Panc1 (cell line): ENCODE measurements at regions not wholly inside any gene's neighbourhood (a gene's known extent, or its start where the extent isn't known, plus 50 kb on each side); places are given as distances from the start of the nearest gene placed in this dataset.

Source experiments
- ATAC-seq: fragments of 200-7000 bp; cut with Tn5 transposase; 2 replicates; pipeline ENCODE4 v1.9.1; 2020; ENCODE audit warnings: mild to moderate bottlenecking, moderate library complexity
- BruUV-seq: library from RNA; stranded (reverse); fragments of 400-500 nt; replicated peaks from 2 replicates; lab custom pipeline; 2021; lab: Mats Ljungman, UMichigan
- CTCF ChIA-PET: fragments of 300-600 bp; sonication (Branson Sonifier 250); formaldehyde crosslinking; loops from one replicate; lab custom pipeline; 2022; ENCODE audit warnings: antibody characterized with exemption; lab: Charles Lee
- POLR2A ChIA-PET: fragments of 300-600 bp; sonication (Branson Sonifier 250); formaldehyde crosslinking; loops from one replicate; lab custom pipeline; 2022; ENCODE audit warnings: antibody characterized with exemption; lab: Charles Lee
- DNase-seq: peaks from one replicate; pipeline ENCODE4 v3.0.0-alpha.2; 2010; ENCODE audit warnings: low read depth, low spot score
- H3K27ac ChIP-seq: 2 replicates; pipeline ENCODE4 v1.5.1; 2011; ENCODE audit warnings: mild to moderate bottlenecking, low read length, inconsistent platforms
- H3K27me3 ChIP-seq: fragments of 200-500 bp; sonication (Bioruptor generic); 2 replicates; pipeline ENCODE4 v1.6.0; 2014; ENCODE audit warnings: low read length, inconsistent platforms; ENCODE audit not compliant: control insufficient read depth, insufficient read depth
- H3K36me3 ChIP-seq: fragments of 200-500 bp; sonication (Bioruptor generic); 2 replicates; pipeline ENCODE4 v1.5.1; 2014; ENCODE audit warnings: inconsistent platforms, mild to moderate bottlenecking, low read length, moderate library complexity; ENCODE audit not compliant: control insufficient read depth, insufficient read depth
- H3K4me1 ChIP-seq: 2 replicates; pipeline ENCODE4 v1.5.1; 2011; ENCODE audit warnings: inconsistent platforms, mild to moderate bottlenecking, low read length, moderate library complexity; ENCODE audit not compliant: control insufficient read depth, insufficient read depth
- H3K4me3 ChIP-seq, 2 experiments: 2 replicates each; pipeline ENCODE4 v1.5.1; 2011 to 2012; ENCODE audit warnings: low read depth in 2 of 2, low read length in 2 of 2, mild to moderate bottlenecking in 2 of 2, inconsistent platforms in 1 of 2, moderate library complexity in 1 of 2
- H3K9me3 ChIP-seq: fragments of 200-500 bp; sonication (Bioruptor generic); 2 replicates; pipeline ENCODE4 v1.5.1; 2014; ENCODE audit warnings: low read depth, mild to moderate bottlenecking, inconsistent platforms, low read length, moderate library complexity; ENCODE audit not compliant: control insufficient read depth, insufficient read depth
- POLR2AphosphoS5 ChIP-seq: IDR thresholded peaks from 2 replicates; pipeline ENCODE4 v1.6.1; 2012; ENCODE audit warnings: mild to moderate bottlenecking, low read depth, low read length, moderate library complexity
- REST ChIP-seq, 2 experiments: IDR thresholded peaks; 2 replicates each; pipeline ENCODE4 v1.6.1; 2011 to 2012; ENCODE audit warnings: low read depth in 2 of 2, control low read depth in 1 of 2, low read length in 1 of 2, mild to moderate bottlenecking in 1 of 2, moderate library complexity in 1 of 2; ENCODE audit not compliant: insufficient read depth in 1 of 2
- SIN3A ChIP-seq: IDR thresholded peaks from 2 replicates; pipeline ENCODE4 v1.6.1; 2012; ENCODE audit warnings: low read depth, mild to moderate bottlenecking, low read length, moderate library complexity, borderline replicate concordance; ENCODE audit not compliant: insufficient read depth
- TCF7L2 ChIP-seq: IDR thresholded peaks from 2 replicates; pipeline ENCODE4 v1.6.1; 2011; ENCODE audit warnings: mild to moderate bottlenecking, low read depth, low read length, inconsistent platforms
- in situ Hi-C: cut with HindIII; loops from 2 replicates; pipeline ENCODE4 v1.10.0; 2016; ENCODE audit warnings: low sequenced_read_pairs, low pct_unique_long_range_greater_than_20kb
- intact Hi-C: fragments of 100-400 bp; cut with micrococcal nuclease; formaldehyde crosslinking; loops from one replicate; pipeline ENCODE4 v1.10.0; 2022; ENCODE audit not compliant: unreplicated experiment
- TF ChIP-seq, protein P1 (sequence below): fragments of 450-650 bp; IDR thresholded peaks from 2 replicates; pipeline ENCODE4 v1.5.1; 2017; ENCODE audit warnings: mild to moderate bottlenecking

- H3K27me3 ChIP-seq: no peaks in the 10 kb centered on the region
- in situ Hi-C loops: no loop called here
- CTCF ChIA-PET: no interaction called here
These were observed 515.8 kb downstream of the SLITRK6 start for GRCh38 chr13:85283408-85283807.

GRCh38 chr13:85282876-85283275 lies 516.3 kb downstream of the SLITRK6 start:
- Histone ChIP-seq H3K36me3 (no peaks in the 10 kb centered on the region), H3K9me3 (no peaks in the 10 kb centered on the region), H3K27ac (no peak overlapping the region), H3K4me3 (no peak overlapping the region), H3K27me3 (no peaks in the 10 kb centered on the region), H3K4me1 (no peaks in the 10 kb centered on the region)
- DNase-seq (no peak), ATAC-seq (no peak)
- in situ Hi-C loops: no loop called here
- intact Hi-C loops: no loop called here
- ChIA-PET CTCF (no interaction called here), POLR2A (no interaction called here)
- no TSS peak for BruUV-seq
- TF ChIP-seq, protein P1, sequence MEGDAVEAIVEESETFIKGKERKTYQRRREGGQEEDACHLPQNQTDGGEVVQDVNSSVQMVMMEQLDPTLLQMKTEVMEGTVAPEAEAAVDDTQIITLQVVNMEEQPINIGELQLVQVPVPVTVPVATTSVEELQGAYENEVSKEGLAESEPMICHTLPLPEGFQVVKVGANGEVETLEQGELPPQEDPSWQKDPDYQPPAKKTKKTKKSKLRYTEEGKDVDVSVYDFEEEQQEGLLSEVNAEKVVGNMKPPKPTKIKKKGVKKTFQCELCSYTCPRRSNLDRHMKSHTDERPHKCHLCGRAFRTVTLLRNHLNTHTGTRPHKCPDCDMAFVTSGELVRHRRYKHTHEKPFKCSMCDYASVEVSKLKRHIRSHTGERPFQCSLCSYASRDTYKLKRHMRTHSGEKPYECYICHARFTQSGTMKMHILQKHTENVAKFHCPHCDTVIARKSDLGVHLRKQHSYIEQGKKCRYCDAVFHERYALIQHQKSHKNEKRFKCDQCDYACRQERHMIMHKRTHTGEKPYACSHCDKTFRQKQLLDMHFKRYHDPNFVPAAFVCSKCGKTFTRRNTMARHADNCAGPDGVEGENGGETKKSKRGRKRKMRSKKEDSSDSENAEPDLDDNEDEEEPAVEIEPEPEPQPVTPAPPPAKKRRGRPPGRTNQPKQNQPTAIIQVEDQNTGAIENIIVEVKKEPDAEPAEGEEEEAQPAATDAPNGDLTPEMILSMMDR: no peak
- no peak for TF ChIP-seq POLR2AphosphoS5
- no peak for TF ChIP-seq TCF7L2
- no peak for TF ChIP-seq SIN3A
- no peak for TF ChIP-seq REST (IDR thresholded peaks at IDR 0.05; ENCODE audit: insufficient read depth in 1 of 2, low read depth in 2 of 2, low read length in 1 of 2)

More at GRCh38 chr13:85283408-85283807, 515.8 kb downstream of the SLITRK6 start:
- no peaks in the 10 kb centered on the region for H3K36me3 ChIP-seq
- TF ChIP-seq TCF7L2 (no peak), REST (IDR thresholded peaks at IDR 0.05; ENCODE audit: insufficient read depth in 1 of 2, low read depth in 2 of 2, low read length in 1 of 2) (no peak), POLR2AphosphoS5 (no peak), SIN3A (no peak)
- TF ChIP-seq, protein P1: no peak
- no peak overlapping the region for H3K27ac ChIP-seq
- H3K9me3 ChIP-seq: no peaks in the 10 kb centered on the region
- no peaks in the 10 kb centered on the region for H3K4me1 ChIP-seq
- no peak overlapping the region for H3K4me3 ChIP-seq
- BruUV-seq: no TSS peak
- POLR2A ChIA-PET: no interaction called here
- intact Hi-C loops: no loop called here
- DNase-seq: no peak
- ATAC-seq: no peak
